GM23248 (cell line): ENCODE measurements at regions not wholly inside any gene's neighbourhood (a gene's known extent, or its start where the extent isn't known, plus 50 kb on each side); places are given as distances from the start of the nearest gene placed in this dataset.

ENCODE experiments used
- DNase-seq: peaks from one replicate; pipeline ENCODE4 v3.0.0-alpha.2; 2015
- H2AFZ ChIP-seq: fragments of 200-600 bp; sonication (generic); 2 replicates; pipeline ENCODE4 v1.6.1; 2016; ENCODE audit warnings: antibody characterized with exemption
- H3F3A ChIP-seq: fragments of 200-600 bp; sonication (generic); 2 replicates; pipeline ENCODE4 v1.6.1; 2016; ENCODE audit warnings: mild to moderate bottlenecking, antibody characterized with exemption, mixed run types; ENCODE audit not compliant: insufficient read depth
- H3K27ac ChIP-seq: fragments of 200-600 bp; sonication (generic); 2 replicates; pipeline ENCODE4 v1.5.1; 2016; ENCODE audit warnings: mild to moderate bottlenecking
- H3K27me3 ChIP-seq: fragments of 200-600 bp; sonication (generic); replicated peaks from 2 replicates; pipeline ENCODE4 v1.6.1; 2016; ENCODE audit warnings: mild to moderate bottlenecking; ENCODE audit not compliant: insufficient read depth
- H3K36me3 ChIP-seq: fragments of 200-600 bp; sonication (generic); 2 replicates; pipeline ENCODE4 v1.6.1; 2016; ENCODE audit warnings: low read depth, mild to moderate bottlenecking
- H3K4me1 ChIP-seq: fragments of 200-600 bp; sonication (generic); 2 replicates; pipeline ENCODE4 v1.6.1; 2016; ENCODE audit warnings: mild to moderate bottlenecking; ENCODE audit not compliant: insufficient read depth
- H3K4me2 ChIP-seq: fragments of 200-600 bp; sonication (generic); one replicate; pipeline ENCODE4 v1.6.1; 2016; ENCODE audit warnings: mild to moderate bottlenecking; ENCODE audit not compliant: unreplicated experiment
- H3K4me3 ChIP-seq: fragments of 200-600 bp; sonication (generic); 2 replicates; pipeline ENCODE4 v1.5.1; 2016; ENCODE audit warnings: mild to moderate bottlenecking
- H3K79me2 ChIP-seq: fragments of 200-600 bp; sonication (generic); 2 replicates; pipeline ENCODE4 v1.6.1; 2016; ENCODE audit warnings: mild to moderate bottlenecking; ENCODE audit not compliant: insufficient read depth
- H3K9ac ChIP-seq: fragments of 200-600 bp; sonication (generic); 2 replicates; pipeline ENCODE4 v1.6.1; 2016; ENCODE audit warnings: mild to moderate bottlenecking
- H3K9me2 ChIP-seq: fragments of 200-600 bp; sonication (generic); 2 replicates; pipeline ENCODE4 v1.6.1; 2016; ENCODE audit warnings: mixed run types, mild to moderate bottlenecking, moderate library complexity; ENCODE audit not compliant: insufficient read depth
- H3K9me3 ChIP-seq: fragments of 200-600 bp; sonication (generic); one replicate; pipeline ENCODE4 v1.6.1; 2017; ENCODE audit warnings: low read depth
- H4K20me1 ChIP-seq: fragments of 200-600 bp; sonication (generic); 2 replicates; pipeline ENCODE4 v1.6.0; 2016; ENCODE audit not compliant: insufficient read depth
- EZH2 ChIP-seq: fragments of 200-600 bp; sonication (generic); IDR thresholded peaks from 2 replicates; pipeline ENCODE4 v1.6.1; 2018; ENCODE audit warnings: antibody characterized with exemption, mild to moderate bottlenecking; ENCODE audit not compliant: insufficient read depth, poor library complexity, severe bottlenecking
- EZH2phosphoT487 ChIP-seq: fragments of 200-600 bp; sonication (generic); IDR thresholded peaks from 2 replicates; pipeline ENCODE4 v1.6.1; 2018; ENCODE audit warnings: antibody characterized with exemption, moderate library complexity, mild to moderate bottlenecking, low read depth; ENCODE audit not compliant: insufficient read depth
- WGBS, 2 experiments: methylation state at CpG; one replicate each; pipeline ENCODE4 v1.1.6; 2015 to 2017; ENCODE audit warnings: low lambda C conversion rate in 2 of 2, low coverage in 1 of 2; ENCODE audit errors: missing lambda C conversion rate in 2 of 2; 5-methylcytosine and 5-hydroxymethylcytosine counted together
- in situ Hi-C: fragments of 300-500 bp; cut with MboI; formaldehyde crosslinking; loops from 2 replicates; pipeline ENCODE4 v1.15.0; 2020

GRCh38 chr14:53237488-53237887 is 84.4 kb upstream of the DDHD1 start:
- H3K4me2 ChIP-seq = no peak overlapping the region
- DNase-seq = no peak
- in situ Hi-C loops = no loop called here
- TF ChIP-seq EZH2phosphoT487 (no peak), EZH2 (no peak)
- H2AFZ ChIP-seq = no peak overlapping the region
- no peaks in the 10 kb centered on the region for H3K9me3 ChIP-seq
- no peaks in the 10 kb centered on the region for H3K9me2 ChIP-seq
- H3K27me3 ChIP-seq = no peaks in the 10 kb centered on the region
- H3K4me1 ChIP-seq = no peaks in the 10 kb centered on the region
- no peak overlapping the region for H3K27ac ChIP-seq
- no peak overlapping the region for H3K4me3 ChIP-seq
- H3F3A ChIP-seq = no peaks in the 10 kb centered on the region
- H3K79me2 ChIP-seq = no peaks in the 10 kb centered on the region
- 97 to 100% methylated on average over 1 of the region's 1 CpG for WGBS, 2 experiments
- no peaks in the 10 kb centered on the region for H4K20me1 ChIP-seq
- H3K36me3 ChIP-seq = no peaks in the 10 kb centered on the region
- no peak overlapping the region for H3K9ac ChIP-seq

- Histone ChIP-seq H3F3A (no peaks in the 10 kb centered on the region), H3K27ac (no peak overlapping the region), H4K20me1 (no peaks in the 10 kb centered on the region), H3K9me2 (no peaks in the 10 kb centered on the region), H3K4me3 (no peak overlapping the region), H3K9me3 (no peaks in the 10 kb centered on the region), H2AFZ (no peak overlapping the region), H3K4me1 (no peaks in the 10 kb centered on the region), H3K79me2 (no peaks in the 10 kb centered on the region), H3K4me2 (no peak overlapping the region), H3K9ac (no peak overlapping the region), H3K36me3 (no peaks in the 10 kb centered on the region), H3K27me3 (no peaks in the 10 kb centered on the region)
- no peak for DNase-seq
- 64 to 66% methylated on average over 3 of the region's 3 CpGs for WGBS, 2 experiments
- TF ChIP-seq EZH2phosphoT487 (no peak), EZH2 (no peak)
- in situ Hi-C loops = no loop called here
These were observed 83.6 kb upstream of the DDHD1 start for GRCh38 chr14:53236708-53237107.

GRCh38 chr14:53231171-53231570 is 78.0 kb upstream of the DDHD1 start:
- Histone ChIP-seq H3K27ac (no peak overlapping the region), H3F3A (no peaks in the 10 kb centered on the region), H2AFZ (no peak overlapping the region), H3K27me3 (no peaks in the 10 kb centered on the region; the same call in 1 of the 2 replicates), H3K79me2 (no peaks in the 10 kb centered on the region), H3K4me2 (no peak overlapping the region), H3K9ac (no peak overlapping the region), H3K4me1 (no peaks in the 10 kb centered on the region), H3K36me3 (no peaks in the 10 kb centered on the region), H3K9me2 (no peaks in the 10 kb centered on the region), H4K20me1 (no peaks in the 10 kb centered on the region), H3K4me3 (no peak overlapping the region), H3K9me3 (no peaks in the 10 kb centered on the region)
- DNase-seq = no peak
- 44 to 47% methylated on average over 3 of the region's 3 CpGs for WGBS, 2 experiments
- TF ChIP-seq EZH2 = no peak
- TF ChIP-seq EZH2phosphoT487 = no peak
- in situ Hi-C loops = no loop called here

GRCh38 chr14:53228966-53229365 is 75.8 kb upstream of the DDHD1 start:
- in situ Hi-C loops = no loop called here
- H3K27ac ChIP-seq = no peak overlapping the region

GRCh38 chr14:53227154-53227718 is 74.1 kb upstream of the DDHD1 start:
- Histone ChIP-seq H3F3A (no peaks in the 10 kb centered on the region), H2AFZ (no peak overlapping the region), H3K9me3 (no peaks in the 10 kb centered on the region), H3K4me2 (no peak overlapping the region), H3K4me3 (no peak overlapping the region), H3K27ac (no peak overlapping the region), H3K4me1 (no peaks in the 10 kb centered on the region), H4K20me1 (no peaks in the 10 kb centered on the region), H3K79me2 (no peaks in the 10 kb centered on the region), H3K36me3 (no peaks in the 10 kb centered on the region), H3K9ac (no peak overlapping the region), H3K9me2 (no peaks in the 10 kb centered on the region), H3K27me3 (no peaks in the 10 kb centered on the region; the same call in 1 of the 2 replicates)
- DNase-seq = no peak
- TF ChIP-seq EZH2 (no peak), EZH2phosphoT487 (no peak)
- in situ Hi-C loops = no loop called here
- 48 to 60% methylated on average over 4 of the region's 4 CpGs for WGBS, 2 experiments

More at GRCh38 chr14:53228966-53229365, 75.8 kb upstream of the DDHD1 start:
- no peaks in the 10 kb centered on the region for H3K9me3 ChIP-seq
- H3K4me3 ChIP-seq = no peak overlapping the region
- H3K4me2 ChIP-seq = no peak overlapping the region
- no peaks in the 10 kb centered on the region for H3K9me2 ChIP-seq
- H3K79me2 ChIP-seq = no peaks in the 10 kb centered on the region
- no peaks in the 10 kb centered on the region for H3K36me3 ChIP-seq
- no peaks in the 10 kb centered on the region for H3F3A ChIP-seq
- H4K20me1 ChIP-seq = no peaks in the 10 kb centered on the region
- DNase-seq = no peak
- no peaks in the 10 kb centered on the region; the same call in 1 of the 2 replicates for H3K27me3 ChIP-seq
- no peak overlapping the region for H3K9ac ChIP-seq
- WGBS, 2 experiments = 59 to 67% methylated on average over 4 of the region's 4 CpGs
- H3K4me1 ChIP-seq = no peaks in the 10 kb centered on the region
- no peak for TF ChIP-seq EZH2phosphoT487
- TF ChIP-seq EZH2 = no peak
- no peak overlapping the region for H2AFZ ChIP-seq
